Right lobe of liver (tissue), 6 donors: ENCODE measurements at regions not wholly inside any gene's neighbourhood (a gene's known extent, or its start where the extent isn't known, plus 50 kb on each side); places are given as distances from the start of the nearest gene placed in this dataset.

Experiments used
- ATAC-seq, 4 donors: fragments of 200-7000 bp; cut with Tn5 transposase; one replicate each; pipeline ENCODE4 v1.9.1; 2020; ENCODE audit warnings: mild to moderate bottlenecking in 4 of 4, moderate library complexity in 4 of 4
- DNase-seq, 3 donors: peaks; one replicate each; pipeline ENCODE4 v3.0.0-alpha.2; 2020
- H3K27ac ChIP-seq, 3 donors: fragments of 200-600 bp; one replicate each; pipeline ENCODE4 v1.8.0; 2022
- H3K27me3 ChIP-seq, 2 donors: fragments of 200-600 bp; one replicate each; pipeline ENCODE4 v1.8.0; 2022
- H3K36me3 ChIP-seq, 4 donors: fragments of 200-600 bp; sonication (generic) in 1 of 4; one replicate each; pipeline versions ENCODE4 v1.5.1 to v1.8.0; 2017 to 2022; ENCODE audit warnings: control low read depth in 1 of 4
- H3K4me1 ChIP-seq, 4 donors: fragments of 200-600 bp; sonication (generic) in 1 of 4; one replicate each; pipeline versions ENCODE4 v1.5.1 to v1.8.0; 2017 to 2022; ENCODE audit warnings: control low read depth in 1 of 4
- H3K4me3 ChIP-seq, 3 donors: fragments of 200-600 bp; one replicate each; pipeline ENCODE4 v1.8.0; 2022
- H3K9me3 ChIP-seq, 4 donors: fragments of 200-600 bp; sonication (generic) in 1 of 4; one replicate each; pipeline versions ENCODE4 v1.5.1 to v1.8.0; 2017 to 2022; ENCODE audit warnings: control low read depth in 1 of 4
- POLR2A ChIP-seq: fragments of 450-650 bp; IDR thresholded peaks from one replicate; pipeline ENCODE4 v1.6.1; 2017; ENCODE audit warnings: antibody characterized with exemption, mild to moderate bottlenecking
- WGBS: methylation state at CpG from one replicate; pipeline ENCODE4 v1.1.6; 2018; ENCODE audit warnings: low coverage, low lambda C conversion rate; ENCODE audit not compliant: insufficient coverage; ENCODE audit errors: missing lambda C conversion rate; 5-methylcytosine and 5-hydroxymethylcytosine counted together
- intact Hi-C, 2 donors: fragments of 100-400 bp; cut with DNase I; formaldehyde crosslinking; loops; one replicate each; pipeline versions ENCODE4 v1.11.2 to v1.14.1; 2022
- TF ChIP-seq, protein P1 (sequence below), 4 donors: fragments of 200-600 bp in 3 of 4; fragments of 450-650 bp in 1 of 4; IDR thresholded peaks; one replicate each; pipeline versions ENCODE4 v1.5.1 to v1.8.0; 2016 to 2022; ENCODE audit warnings: antibody characterized with exemption in 4 of 4, mild to moderate bottlenecking in 2 of 4
- donor health status: DM: no; HTN: yes; CAD: no.
- donor health status: DM: no; HTN: no; CAD: no.
- donor health status: DM: no; HTN: no; CAD: no.
- donor health status: DM: no; HTN: yes; CAD: no.
- donor health status: DM: no; HTN: yes; CAD: no.

GRCh38 chr9:26243029-26243697, 564.9 kb upstream of the TUSC1 start:
- no peaks in the 10 kb centered on the region for H3K4me1 ChIP-seq
- H3K36me3 ChIP-seq, result no peaks in the 10 kb centered on the region
- H3K27me3 ChIP-seq, result no peaks in the 10 kb centered on the region
- no peaks in the 10 kb centered on the region for H3K9me3 ChIP-seq
- H3K27ac ChIP-seq, result no peak overlapping the region
- DNase-seq, result no peak
- ATAC-seq, result no peak
- H3K4me3 ChIP-seq, result no peak overlapping the region
- 45% methylated on average over 4 of the region's 4 CpGs for WGBS
- intact Hi-C loops, result no loop called here
- TF ChIP-seq POLR2A, result no peak
- TF ChIP-seq, protein P1, sequence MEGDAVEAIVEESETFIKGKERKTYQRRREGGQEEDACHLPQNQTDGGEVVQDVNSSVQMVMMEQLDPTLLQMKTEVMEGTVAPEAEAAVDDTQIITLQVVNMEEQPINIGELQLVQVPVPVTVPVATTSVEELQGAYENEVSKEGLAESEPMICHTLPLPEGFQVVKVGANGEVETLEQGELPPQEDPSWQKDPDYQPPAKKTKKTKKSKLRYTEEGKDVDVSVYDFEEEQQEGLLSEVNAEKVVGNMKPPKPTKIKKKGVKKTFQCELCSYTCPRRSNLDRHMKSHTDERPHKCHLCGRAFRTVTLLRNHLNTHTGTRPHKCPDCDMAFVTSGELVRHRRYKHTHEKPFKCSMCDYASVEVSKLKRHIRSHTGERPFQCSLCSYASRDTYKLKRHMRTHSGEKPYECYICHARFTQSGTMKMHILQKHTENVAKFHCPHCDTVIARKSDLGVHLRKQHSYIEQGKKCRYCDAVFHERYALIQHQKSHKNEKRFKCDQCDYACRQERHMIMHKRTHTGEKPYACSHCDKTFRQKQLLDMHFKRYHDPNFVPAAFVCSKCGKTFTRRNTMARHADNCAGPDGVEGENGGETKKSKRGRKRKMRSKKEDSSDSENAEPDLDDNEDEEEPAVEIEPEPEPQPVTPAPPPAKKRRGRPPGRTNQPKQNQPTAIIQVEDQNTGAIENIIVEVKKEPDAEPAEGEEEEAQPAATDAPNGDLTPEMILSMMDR (IDR thresholded peaks at IDR 0.05), result no peak

DNA sequence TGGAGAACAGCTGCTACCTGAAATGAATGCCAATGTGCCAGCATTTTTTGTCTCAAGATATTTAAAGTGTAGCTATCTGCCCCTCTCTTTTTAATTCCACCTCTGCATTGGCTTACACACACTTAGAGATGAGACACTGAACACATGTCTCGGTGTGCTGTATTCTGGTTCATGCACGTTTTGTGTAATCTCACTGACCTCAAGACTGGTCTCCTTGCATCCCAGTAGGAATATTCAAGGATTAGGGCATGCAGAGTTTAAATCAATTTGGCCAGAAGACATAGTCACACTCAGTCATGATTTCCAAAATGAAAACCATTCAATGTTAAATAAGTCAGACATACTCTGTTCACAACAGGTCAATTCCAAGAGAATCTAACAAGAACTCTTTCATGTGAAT, 561.8 kb upstream of the TUSC1 start:
- intact Hi-C loops, result no loop called here
- H3K4me1 ChIP-seq, result no peaks in the 10 kb centered on the region
- TF ChIP-seq, protein P1 (IDR thresholded peaks at IDR 0.05), result no peak
- TF ChIP-seq POLR2A, result no peak
- 57% methylated on average over 2 of the region's 2 CpGs for WGBS
- no peak for ATAC-seq
- no peak overlapping the region for H3K27ac ChIP-seq
- H3K4me3 ChIP-seq, result no peak overlapping the region
- no peaks in the 10 kb centered on the region for H3K36me3 ChIP-seq
- no peaks in the 10 kb centered on the region for H3K27me3 ChIP-seq
- H3K9me3 ChIP-seq, result no peaks in the 10 kb centered on the region
- no peak for DNase-seq

DNA sequence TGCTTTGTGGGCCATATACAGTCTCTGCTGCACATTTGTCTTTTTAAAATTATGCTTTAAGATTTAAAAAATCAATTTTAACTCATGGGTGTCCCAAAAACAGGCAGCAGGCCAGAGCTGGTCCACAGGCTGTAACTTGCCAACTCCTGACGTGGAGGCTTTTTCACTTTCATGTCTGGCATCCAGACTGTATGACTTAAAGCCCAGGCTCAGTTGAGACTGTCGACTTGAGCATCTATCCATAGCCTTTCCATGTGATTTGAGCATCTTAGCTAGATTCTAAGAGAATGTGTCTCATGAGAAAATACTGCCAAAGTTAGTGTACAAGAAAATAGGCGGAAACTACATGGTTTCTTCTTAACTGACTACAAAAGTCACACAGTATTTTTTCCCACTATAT, 559.0 kb upstream of the TUSC1 start:
- H3K36me3 ChIP-seq, result no peaks in the 10 kb centered on the region
- H3K27me3 ChIP-seq, result no peaks in the 10 kb centered on the region
- ATAC-seq (no peak), DNase-seq (no peak)
- H3K4me1 ChIP-seq, result no peaks in the 10 kb centered on the region
- intact Hi-C loops, result no loop called here
- TF ChIP-seq, protein P1 (IDR thresholded peaks at IDR 0.05), result no peak
- TF ChIP-seq POLR2A, result no peak
- no peak overlapping the region for H3K27ac ChIP-seq
- H3K4me3 ChIP-seq, result no peak overlapping the region
- H3K9me3 ChIP-seq, result no peaks in the 10 kb centered on the region
- 35% methylated on average over 3 of the region's 3 CpGs for WGBS

DNA sequence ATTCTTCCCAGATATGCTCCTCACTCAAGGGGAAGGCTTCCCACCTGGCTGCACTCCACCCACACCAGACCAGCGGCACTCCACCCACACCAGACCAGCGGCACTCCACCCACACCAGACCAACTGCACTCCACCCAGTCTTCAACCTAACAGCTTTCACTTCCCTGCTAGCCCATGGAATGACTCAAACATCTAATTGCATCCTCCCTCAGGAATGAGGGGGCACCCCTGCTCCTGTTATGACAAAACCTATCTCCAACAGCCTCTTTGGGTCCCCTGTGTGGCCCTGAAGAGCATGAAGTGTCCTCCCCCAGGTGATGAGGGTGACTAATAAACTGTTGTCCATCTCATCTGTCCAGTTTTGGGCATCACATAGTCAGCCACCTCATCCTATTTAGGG, 556.6 kb upstream of the TUSC1 start:
- intact Hi-C loops, result no loop called here
- 26% methylated on average over 2 of the region's 2 CpGs for WGBS

More for the DNA sequence above, 556.6 kb upstream of the TUSC1 start:
- H3K4me1 ChIP-seq, result no peaks in the 10 kb centered on the region
- TF ChIP-seq, protein P1 (IDR thresholded peaks at IDR 0.05), result no peak
- no peak for TF ChIP-seq POLR2A
- H3K9me3 ChIP-seq, result no peaks in the 10 kb centered on the region
- no peaks in the 10 kb centered on the region for H3K27me3 ChIP-seq
- no peak overlapping the region for H3K27ac ChIP-seq
- H3K36me3 ChIP-seq, result no peaks in the 10 kb centered on the region
- ATAC-seq, result no peak
- DNase-seq, result no peak
- H3K4me3 ChIP-seq, result no peak overlapping the region
